OCI-LY3 (cell line): ENCODE measurements at regions not wholly inside any gene's neighbourhood (a gene's known extent, or its start where the extent isn't known, plus 50 kb on each side); places are given as distances from the start of the nearest gene placed in this dataset.

Experiments
- EZH2phosphoT487 ChIP-seq: fragments of 200-600 bp; shearing (Covaris generic); IDR thresholded peaks from 2 replicates; pipeline ENCODE4 v1.6.1; 2018; ENCODE audit warnings: antibody characterized with exemption, mixed run types, low read depth
- TF ChIP-seq, protein P1 (sequence below): fragments of 200-600, 300-600 bp; sonication (generic); IDR thresholded peaks from 2 replicates; pipeline ENCODE4 v1.5.1; 2014; ENCODE audit warnings: antibody characterized with exemption, low read length, low read depth

DNA sequence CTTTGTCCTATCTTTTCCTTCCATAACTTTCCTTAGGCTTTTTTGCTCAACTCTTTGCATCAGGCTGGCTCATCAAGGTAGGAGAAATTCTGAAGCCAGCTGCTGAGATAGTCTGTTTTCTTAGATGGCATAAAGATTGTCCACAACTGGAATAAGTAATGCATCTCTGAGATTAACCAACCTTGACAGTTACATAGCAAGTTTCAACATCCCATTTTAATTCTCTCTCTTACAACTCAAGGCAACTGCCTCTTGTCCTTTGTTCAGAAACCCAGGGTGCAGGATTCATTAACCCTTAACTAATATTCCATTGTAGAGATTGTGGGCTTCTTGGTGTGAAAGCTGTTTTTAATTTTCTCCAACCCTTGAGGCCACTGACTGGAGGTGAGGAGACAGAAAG lies 239.2 kb downstream of the LACC1 start:
- TF ChIP-seq, protein P1, sequence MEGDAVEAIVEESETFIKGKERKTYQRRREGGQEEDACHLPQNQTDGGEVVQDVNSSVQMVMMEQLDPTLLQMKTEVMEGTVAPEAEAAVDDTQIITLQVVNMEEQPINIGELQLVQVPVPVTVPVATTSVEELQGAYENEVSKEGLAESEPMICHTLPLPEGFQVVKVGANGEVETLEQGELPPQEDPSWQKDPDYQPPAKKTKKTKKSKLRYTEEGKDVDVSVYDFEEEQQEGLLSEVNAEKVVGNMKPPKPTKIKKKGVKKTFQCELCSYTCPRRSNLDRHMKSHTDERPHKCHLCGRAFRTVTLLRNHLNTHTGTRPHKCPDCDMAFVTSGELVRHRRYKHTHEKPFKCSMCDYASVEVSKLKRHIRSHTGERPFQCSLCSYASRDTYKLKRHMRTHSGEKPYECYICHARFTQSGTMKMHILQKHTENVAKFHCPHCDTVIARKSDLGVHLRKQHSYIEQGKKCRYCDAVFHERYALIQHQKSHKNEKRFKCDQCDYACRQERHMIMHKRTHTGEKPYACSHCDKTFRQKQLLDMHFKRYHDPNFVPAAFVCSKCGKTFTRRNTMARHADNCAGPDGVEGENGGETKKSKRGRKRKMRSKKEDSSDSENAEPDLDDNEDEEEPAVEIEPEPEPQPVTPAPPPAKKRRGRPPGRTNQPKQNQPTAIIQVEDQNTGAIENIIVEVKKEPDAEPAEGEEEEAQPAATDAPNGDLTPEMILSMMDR: no peak
- no peak for TF ChIP-seq EZH2phosphoT487
